B cell (primary cell): ENCODE measurements at regions not wholly inside any gene's neighbourhood (a gene's known extent, or its start where the extent isn't known, plus 50 kb on each side); places are given as distances from the start of the nearest gene placed in this dataset.

Experiments
- ATAC-seq: fragments of 200-7000 bp; cut with Tn5 transposase; one replicate; pipeline ENCODE4 v1.10.0; 2021; ENCODE audit warnings: low read depth, mild to moderate bottlenecking, moderate number of reproducible peaks, moderate library complexity
- CTCF ChIA-PET: fragments of 350-600 bp; sonication (Branson Sonifier 250); formaldehyde crosslinking; loops from one replicate; lab custom pipeline; 2021; ENCODE audit warnings: antibody characterized with exemption, inconsistent platforms; lab: Charles Lee
- POLR2A ChIA-PET: fragments of 350-600 bp; sonication (Branson Sonifier 250); formaldehyde crosslinking; loops from one replicate; lab custom pipeline; 2021; ENCODE audit warnings: antibody characterized with exemption; lab: Charles Lee
- DNase-seq: peaks from one replicate; pipeline ENCODE4 v3.0.0; 2013
- H2AFZ ChIP-seq: 2 replicates; pipeline ENCODE4 v1.6.1; 2012; ENCODE audit warnings: mild to moderate bottlenecking, low read depth, low read length; ENCODE audit not compliant: insufficient read depth, poor library complexity, severe bottlenecking
- H3K27ac ChIP-seq, 2 donors: 1 replicate in 1 of 2; 2 replicates in 1 of 2; pipeline ENCODE4 v1.5.1; 2012 to 2013; ENCODE audit warnings: low read length in 2 of 2, mild to moderate bottlenecking in 2 of 2, moderate library complexity in 1 of 2
- H3K27me3 ChIP-seq, 4 experiments: fragments of 200-600 bp in 1 of 4; sonication (generic) in 1 of 4; replicated peaks in 1 of 4; 1 replicate in 2 of 4; 2 replicates in 2 of 4; pipeline versions ENCODE4 v1.6.1 to v1.7.0; 2013 to 2016; ENCODE audit warnings: low read length in 3 of 4, mild to moderate bottlenecking in 2 of 4, mixed read lengths in 1 of 4, moderate library complexity in 1 of 4; ENCODE audit not compliant: insufficient read depth in 4 of 4, control insufficient read depth in 3 of 4; ENCODE audit errors: control extremely low read depth in 1 of 4
- H3K36me3 ChIP-seq, 2 experiments: replicated peaks in 1 of 2; 1 replicate in 1 of 2; 2 replicates in 1 of 2; pipeline versions ENCODE4 v1.6.1 to v1.7.1; 2013; ENCODE audit warnings: low read length in 1 of 2; ENCODE audit not compliant: insufficient read depth in 2 of 2, control insufficient read depth in 1 of 2; ENCODE audit errors: control extremely low read depth in 1 of 2, extremely low read depth in 1 of 2
- H3K4me1 ChIP-seq, 2 donors: fragments of 200-600 bp in 1 of 2; sonication (generic) in 1 of 2; 1 replicate in 1 of 2; 2 replicates in 1 of 2; pipeline versions ENCODE4 v1.5.1 to v1.6.1; 2013 to 2017; ENCODE audit warnings: low read length in 2 of 2; ENCODE audit not compliant: control insufficient read depth in 2 of 2, insufficient read depth in 2 of 2
- H3K4me2 ChIP-seq: replicated peaks from 2 replicates; pipeline ENCODE3; 2012; ENCODE audit warnings: mild to moderate bottlenecking, low read depth, low read length; ENCODE audit not compliant: poor library complexity, severe bottlenecking
- H3K4me3 ChIP-seq, 5 experiments: fragments of 200-600 bp in 1 of 5; sonication (generic) in 1 of 5; 1 replicate in 3 of 5; 2 replicates in 2 of 5; pipeline versions ENCODE4 v1.5.1 to v1.7.0; 2011 to 2016; ENCODE audit warnings: low read length in 4 of 5, mild to moderate bottlenecking in 4 of 5, low read depth in 2 of 5, control low read depth in 1 of 5, moderate library complexity in 1 of 5; ENCODE audit not compliant: insufficient read depth in 1 of 5; ENCODE audit errors: control extremely low read depth in 1 of 5, extremely low read depth in 1 of 5
- H3K79me2 ChIP-seq: fragments of 200-600 bp; sonication (generic); one replicate; pipeline ENCODE4 v1.6.0; 2016; ENCODE audit warnings: low read length; ENCODE audit not compliant: control insufficient read depth, insufficient read depth
- H3K9ac ChIP-seq: fragments of 200-600 bp; sonication (generic); 2 replicates; pipeline ENCODE4 v1.6.1; 2017; ENCODE audit warnings: mild to moderate bottlenecking, low read length, moderate library complexity
- H3K9me3 ChIP-seq, 3 donors: one replicate each; pipeline versions ENCODE4 v1.6.1 to v1.7.1; 2013; ENCODE audit warnings: low read length in 2 of 3; ENCODE audit not compliant: control insufficient read depth in 2 of 3, insufficient read depth in 1 of 3; ENCODE audit errors: control extremely low read depth in 1 of 3
- H4K20me1 ChIP-seq: 2 replicates; pipeline ENCODE4 v1.6.0; 2012; ENCODE audit warnings: mild to moderate bottlenecking, low read length; ENCODE audit not compliant: insufficient read depth, control insufficient read depth, poor library complexity, severe bottlenecking
- H3K27ac Mint-ChIP-seq: one replicate; pipeline ENCODE4 v1.8.0; 2021; ENCODE audit warnings: mixed read lengths
- H3K27me3 Mint-ChIP-seq: one replicate; pipeline ENCODE4 v1.8.0; 2021; ENCODE audit warnings: mixed read lengths
- H3K4me1 Mint-ChIP-seq: one replicate; pipeline ENCODE4 v1.8.0; 2021; ENCODE audit warnings: mixed read lengths
- H3K4me3 Mint-ChIP-seq: one replicate; pipeline ENCODE4 v1.8.0; 2021; ENCODE audit warnings: mixed read lengths
- H3K9me3 Mint-ChIP-seq: one replicate; pipeline ENCODE4 v1.8.0; 2022; ENCODE audit warnings: mixed read lengths; ENCODE audit not compliant: insufficient read depth
- EZH2 ChIP-seq: IDR thresholded peaks from 2 replicates; pipeline ENCODE4 v1.6.1; 2012; ENCODE audit warnings: borderline replicate concordance, low read depth, mild to moderate bottlenecking, moderate library complexity, low read length; ENCODE audit not compliant: insufficient read depth, poor library complexity, severe bottlenecking
- WGBS: methylation state at CpG from one replicate; pipeline ENCODE4 v1.1.5; 2013; ENCODE audit warnings: missing lambda C conversion rate; ENCODE audit not compliant: insufficient coverage; 5-methylcytosine and 5-hydroxymethylcytosine counted together
- intact Hi-C: fragments of 100-400 bp; cut with micrococcal nuclease; formaldehyde crosslinking; loops from one replicate; pipeline ENCODE4 v1.10.0; 2022
- TF ChIP-seq, protein P1 (sequence below): fragments of 200-600 bp; IDR thresholded peaks from one replicate; pipeline ENCODE4 v1.8.0; 2022; ENCODE audit warnings: antibody characterized with exemption, mild to moderate bottlenecking

DNA sequence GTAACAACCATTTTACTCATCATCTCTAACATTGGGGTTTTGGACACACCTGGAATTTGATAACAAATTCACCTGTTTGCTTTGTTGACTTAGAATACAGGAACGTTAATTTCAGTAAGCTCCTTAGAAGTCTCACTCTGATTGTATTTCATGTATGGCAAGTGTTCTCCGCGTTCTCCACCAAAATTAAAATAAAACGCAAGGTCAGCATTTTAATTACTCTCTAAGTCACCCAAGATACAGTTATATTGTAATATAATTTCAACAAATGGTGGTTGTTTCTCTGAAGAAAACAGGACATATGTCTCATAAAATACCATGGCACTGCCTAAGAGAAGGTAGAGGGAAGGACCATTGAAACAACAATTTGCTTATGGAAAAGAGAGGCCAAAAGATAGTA lies 742.1 kb downstream of the LIG4 start:
- ATAC-seq (no peak), DNase-seq (no peak)
- Mint-ChIP-seq H3K4me1 (no peaks in the 10 kb centered on the region), H3K9me3 (no peaks in the 10 kb centered on the region), H3K4me3 (no peak overlapping the region), H3K27me3 (no peaks in the 10 kb centered on the region), H3K27ac (no peak overlapping the region)
- H4K20me1 ChIP-seq: no peaks in the 10 kb centered on the region
- no peak overlapping the region for H3K4me2 ChIP-seq
- peaks cover 0 to 5% (median 0%) of the 10 kb centered on the region in 3 donors for H3K9me3 ChIP-seq
- H3K79me2 ChIP-seq: no peaks in the 10 kb centered on the region
- TF ChIP-seq, protein P1, sequence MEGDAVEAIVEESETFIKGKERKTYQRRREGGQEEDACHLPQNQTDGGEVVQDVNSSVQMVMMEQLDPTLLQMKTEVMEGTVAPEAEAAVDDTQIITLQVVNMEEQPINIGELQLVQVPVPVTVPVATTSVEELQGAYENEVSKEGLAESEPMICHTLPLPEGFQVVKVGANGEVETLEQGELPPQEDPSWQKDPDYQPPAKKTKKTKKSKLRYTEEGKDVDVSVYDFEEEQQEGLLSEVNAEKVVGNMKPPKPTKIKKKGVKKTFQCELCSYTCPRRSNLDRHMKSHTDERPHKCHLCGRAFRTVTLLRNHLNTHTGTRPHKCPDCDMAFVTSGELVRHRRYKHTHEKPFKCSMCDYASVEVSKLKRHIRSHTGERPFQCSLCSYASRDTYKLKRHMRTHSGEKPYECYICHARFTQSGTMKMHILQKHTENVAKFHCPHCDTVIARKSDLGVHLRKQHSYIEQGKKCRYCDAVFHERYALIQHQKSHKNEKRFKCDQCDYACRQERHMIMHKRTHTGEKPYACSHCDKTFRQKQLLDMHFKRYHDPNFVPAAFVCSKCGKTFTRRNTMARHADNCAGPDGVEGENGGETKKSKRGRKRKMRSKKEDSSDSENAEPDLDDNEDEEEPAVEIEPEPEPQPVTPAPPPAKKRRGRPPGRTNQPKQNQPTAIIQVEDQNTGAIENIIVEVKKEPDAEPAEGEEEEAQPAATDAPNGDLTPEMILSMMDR: no peak
- TF ChIP-seq EZH2: no peak
- no peaks in the 10 kb centered on the region for H3K27me3 ChIP-seq
- H2AFZ ChIP-seq: no peak overlapping the region
- ChIA-PET CTCF (no interaction called here), POLR2A (no interaction called here)
- H3K4me1 ChIP-seq: no peaks in the 10 kb centered on the region
- no CpG with 5 or more reads among the region's 4 CpGs for WGBS
- no peak overlapping the region for H3K4me3 ChIP-seq
- H3K36me3 ChIP-seq: no peaks in the 10 kb centered on the region
- H3K9ac ChIP-seq: no peak overlapping the region
- no peak overlapping the region for H3K27ac ChIP-seq
- intact Hi-C loops: no loop called here

DNA sequence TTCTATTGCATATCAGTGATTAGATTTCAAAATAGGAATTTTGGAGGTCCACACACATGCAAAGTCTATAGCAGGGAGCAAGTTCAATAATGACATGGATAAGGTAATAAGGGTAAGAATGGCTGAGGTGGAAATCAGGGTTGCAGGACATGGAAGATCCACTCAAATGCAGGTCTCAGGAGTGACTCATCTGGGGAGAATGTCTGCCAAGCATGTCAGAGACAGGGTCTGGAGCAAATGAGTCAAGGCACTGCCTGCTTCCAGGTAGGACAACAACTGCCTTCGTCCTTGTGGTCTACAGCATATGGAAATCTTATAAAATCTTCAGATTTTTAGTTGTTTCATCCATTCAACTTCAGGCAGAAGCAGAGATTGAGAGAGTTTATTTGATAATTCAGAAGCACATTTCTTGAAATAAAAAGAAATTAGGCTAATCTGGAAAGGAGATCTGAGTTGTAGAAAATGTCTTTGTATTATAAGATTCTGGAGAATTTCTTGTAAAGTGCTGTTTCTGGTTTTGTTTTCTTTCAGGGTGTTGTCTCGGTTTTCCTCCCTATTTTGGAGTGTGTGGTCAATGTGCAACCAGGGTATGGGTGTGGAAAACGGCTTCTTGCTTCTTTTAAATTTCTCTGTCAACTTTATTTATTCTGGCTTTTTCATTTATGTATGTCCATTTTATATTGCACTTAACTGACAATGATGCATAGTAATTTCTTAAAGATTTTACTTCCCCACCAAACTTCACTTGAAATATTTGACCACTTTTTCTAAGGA lies 748.8 kb downstream of the LIG4 start:
- Histone ChIP-seq H4K20me1 (no peaks in the 10 kb centered on the region), H3K9me3 (peaks cover 0 to 5% (median 0%) of the 10 kb centered on the region in 3 donors), H3K79me2 (no peaks in the 10 kb centered on the region), H3K4me2 (no peak overlapping the region), H3K4me1 (no peaks in the 10 kb centered on the region), H3K27me3 (no peaks in the 10 kb centered on the region), H3K36me3 (no peaks in the 10 kb centered on the region), H3K4me3 (no peak overlapping the region), H2AFZ (no peak overlapping the region), H3K9ac (no peak overlapping the region), H3K27ac (no peak overlapping the region)
- no peaks in the 10 kb centered on the region for H3K9me3 Mint-ChIP-seq
- intact Hi-C loops: no loop called here
- no peak overlapping the region for H3K4me3 Mint-ChIP-seq
- H3K4me1 Mint-ChIP-seq: no peaks in the 10 kb centered on the region
- H3K27me3 Mint-ChIP-seq: no peaks in the 10 kb centered on the region
- WGBS: no CpG with 5 or more reads among the region's 3 CpGs
- TF ChIP-seq, protein P1: no peak
- no peak for TF ChIP-seq EZH2
- DNase-seq: no peak
- no peak for ATAC-seq
- no peak overlapping the region for H3K27ac Mint-ChIP-seq
- POLR2A ChIA-PET: no interaction called here
- CTCF ChIA-PET: no interaction called here
